D341Med (cell line): ENCODE measurements at regions not wholly inside any gene's neighbourhood (a gene's known extent, or its start where the extent isn't known, plus 50 kb on each side); places are given as distances from the start of the nearest gene placed in this dataset.
"Not testable (repeated sequence)": the region's sequence is repeated elsewhere in the genome, so short reads cannot be mapped to it uniquely, and the experiment has no call there.

Experiments used
- DNase-seq: peaks from one replicate; pipeline ENCODE4 v3.0.0; 2012; ENCODE audit warnings: low spot score

DNA sequence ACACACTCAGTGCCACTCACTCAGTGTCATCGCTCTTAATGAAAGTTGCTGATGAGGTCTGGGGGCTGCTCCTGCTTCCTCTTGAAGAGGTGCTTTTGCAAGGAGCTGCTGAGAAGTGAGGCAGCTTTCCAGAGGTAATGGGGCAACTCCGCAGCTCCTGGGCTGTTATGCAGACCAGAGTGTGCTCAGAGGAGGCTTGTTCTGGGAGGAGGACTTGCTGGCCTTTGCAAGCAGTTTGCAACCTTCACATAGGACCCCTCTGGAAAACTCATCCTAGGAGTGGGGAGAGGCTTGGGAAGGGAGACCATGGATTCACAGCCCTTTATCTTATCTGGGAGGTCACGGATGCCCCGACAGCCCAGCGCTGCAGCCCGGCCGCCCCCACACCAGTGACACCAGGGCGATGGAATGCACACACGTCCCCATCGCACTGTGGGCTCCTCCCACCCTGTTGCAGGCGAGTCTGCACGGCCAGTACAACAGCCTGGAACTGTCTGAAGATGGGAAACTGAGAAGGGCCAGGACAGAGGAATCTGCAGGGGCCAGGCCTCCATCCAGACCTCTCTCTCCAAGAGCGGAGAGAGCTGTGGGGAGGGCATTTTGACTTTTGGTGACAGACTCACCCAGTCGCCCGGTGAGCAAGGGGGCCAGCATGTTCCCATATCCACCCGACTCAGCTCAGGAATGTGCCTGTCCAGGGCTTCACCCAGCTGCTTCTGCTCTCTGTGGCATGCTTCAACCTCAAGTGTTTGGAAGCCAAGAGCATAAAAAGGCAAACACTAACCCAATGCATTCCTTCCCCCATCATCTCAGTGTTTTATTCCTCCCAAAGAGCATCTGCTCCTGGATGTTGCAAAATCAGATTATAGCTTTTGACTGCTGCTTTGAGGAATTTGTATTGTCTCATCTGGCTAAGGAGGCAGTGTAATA lies 78.6 kb upstream of the ZNF469 start:
- DNase-seq = no peak

DNA sequence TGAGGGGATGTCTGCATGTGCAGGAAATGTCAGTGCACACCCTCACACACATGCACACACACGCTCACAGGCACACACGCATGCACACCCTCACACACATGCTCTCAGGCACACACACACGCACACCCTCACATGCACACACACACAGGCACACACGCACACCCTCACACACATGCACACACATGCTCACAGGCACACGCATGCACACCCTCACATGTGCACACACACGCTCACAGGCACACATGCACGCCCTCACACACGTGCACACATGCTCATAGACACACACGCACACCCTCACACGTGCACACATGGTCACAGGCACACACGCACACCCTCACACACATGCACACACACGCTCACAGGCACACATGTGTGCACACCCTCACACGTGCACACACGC lies 77.6 kb upstream of the ZNF469 start:
- no peak for DNase-seq

DNA sequence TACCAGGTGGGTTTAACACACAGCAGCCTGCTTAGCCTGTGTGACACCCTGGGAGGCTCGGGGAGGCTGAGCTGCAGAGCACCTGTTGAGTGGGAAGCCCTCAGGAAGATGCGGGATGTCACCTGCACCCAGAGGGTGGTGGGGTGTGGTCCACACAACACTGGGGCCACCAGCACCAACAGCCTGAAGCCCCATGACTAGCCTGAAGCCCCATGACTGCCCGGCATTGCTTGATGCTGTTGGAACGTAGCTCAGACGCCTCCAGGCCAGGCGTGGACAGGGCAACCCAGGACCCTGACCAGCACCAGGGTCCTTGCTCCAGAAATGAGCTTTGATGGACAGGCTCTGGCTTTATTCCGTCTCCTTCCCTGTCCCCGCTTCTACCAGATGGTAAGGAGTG lies 76.3 kb upstream of the ZNF469 start:
- no peak for DNase-seq

DNA sequence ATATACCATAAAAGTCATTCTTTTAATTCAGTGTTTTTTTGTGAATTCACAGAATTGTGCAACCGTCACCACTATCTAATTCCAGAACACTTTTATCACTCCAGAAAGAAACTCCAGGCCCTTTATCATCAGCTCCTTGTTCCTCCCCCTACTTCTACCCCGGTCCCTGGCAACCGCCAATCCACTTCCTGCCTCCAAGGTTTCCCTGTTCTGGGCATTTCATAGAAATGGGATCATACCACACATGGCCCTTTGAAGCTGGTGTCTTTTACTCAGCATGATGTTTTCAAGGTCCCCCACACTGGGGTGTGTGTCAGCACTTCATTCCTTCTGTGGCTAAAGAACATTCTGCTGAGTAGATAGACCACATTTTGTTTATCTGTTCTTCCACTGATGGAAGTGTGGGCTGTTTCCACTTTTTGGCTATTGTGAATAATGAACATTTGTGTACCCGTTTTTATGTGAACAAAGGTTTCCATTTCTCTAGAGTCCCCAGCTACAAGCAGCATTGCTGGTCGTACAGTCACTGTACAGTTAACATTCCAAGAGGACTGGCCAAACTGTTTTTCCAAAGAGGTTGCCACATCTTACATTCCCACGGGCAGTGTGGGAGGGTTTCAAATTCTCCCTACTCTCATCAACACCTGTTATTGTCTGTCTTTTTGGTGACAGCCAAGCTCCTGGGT lies 75.8 kb upstream of the ZNF469 start:
- DNase-seq = no peak

DNA sequence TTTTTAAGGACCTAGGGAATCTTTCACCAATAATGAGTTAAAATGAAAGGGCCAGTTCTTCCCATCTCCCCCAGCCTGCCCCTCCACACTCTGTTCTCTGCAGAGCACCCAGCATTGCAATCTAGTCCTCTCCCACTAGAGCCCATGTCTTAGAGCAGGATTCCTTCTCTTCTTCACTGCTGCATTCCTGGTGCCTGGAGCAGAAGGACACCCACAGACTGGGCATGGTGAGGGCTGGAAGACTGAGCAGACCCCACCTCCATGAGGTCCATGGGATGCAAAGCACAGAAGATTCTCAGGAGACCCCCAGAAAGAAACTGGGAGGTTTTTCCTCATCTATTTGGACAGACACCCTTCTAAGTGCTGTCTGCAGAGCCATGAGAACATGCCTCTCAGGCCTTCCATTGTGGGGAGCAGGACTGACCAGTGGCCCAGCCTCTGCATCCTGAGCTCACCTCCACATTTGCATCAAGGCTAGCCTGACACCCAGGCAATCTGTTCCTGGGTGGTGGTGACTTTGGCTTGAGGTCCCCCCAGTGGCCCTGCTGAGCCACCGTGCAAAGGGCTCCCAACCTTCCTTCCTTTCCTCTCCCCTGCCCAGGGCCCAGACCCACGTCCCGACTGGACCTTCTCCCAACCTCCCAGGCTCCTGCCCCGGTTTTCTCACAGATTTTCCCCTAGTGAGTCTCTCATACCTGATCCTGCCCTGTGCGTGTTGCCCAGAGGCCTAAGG lies 74.2 kb upstream of the ZNF469 start:
- no peak for DNase-seq

DNA sequence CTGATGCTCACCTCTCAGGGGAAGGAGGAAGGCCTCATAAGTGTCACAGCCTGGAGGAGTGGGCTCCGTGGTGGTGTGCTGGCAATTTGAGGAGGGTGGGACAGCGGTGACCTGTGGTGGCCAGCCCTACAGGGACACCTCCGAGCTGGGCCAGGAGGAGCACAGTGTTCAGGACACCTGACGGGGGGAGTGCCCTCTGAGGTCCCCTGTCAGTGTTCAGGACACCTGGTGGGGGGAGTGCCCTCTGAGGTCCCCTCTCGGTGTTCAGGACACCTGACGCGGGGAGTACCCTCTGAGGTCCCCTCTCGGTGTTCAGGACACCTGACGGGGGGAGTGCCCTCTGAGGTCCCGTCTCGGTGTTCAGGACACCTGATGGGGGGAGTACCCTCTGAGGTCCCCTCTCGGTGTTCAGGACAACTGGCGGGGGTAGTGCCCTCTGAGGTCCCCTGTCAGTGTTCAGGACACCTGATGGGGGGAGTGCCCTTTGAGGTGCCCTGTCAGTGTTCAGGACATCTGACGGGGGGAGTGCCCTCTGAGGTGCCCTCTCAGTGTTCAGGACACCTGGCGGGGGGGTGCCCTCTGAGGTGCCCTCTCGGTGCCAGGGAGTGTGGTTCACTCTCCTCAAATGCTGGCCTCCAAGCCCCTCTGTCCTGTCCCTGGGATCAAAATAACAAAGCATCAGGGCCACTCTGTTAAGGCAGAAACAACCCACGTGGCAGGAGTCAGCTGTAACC lies 73.4 kb upstream of the ZNF469 start:
- DNase-seq = no peak

DNA sequence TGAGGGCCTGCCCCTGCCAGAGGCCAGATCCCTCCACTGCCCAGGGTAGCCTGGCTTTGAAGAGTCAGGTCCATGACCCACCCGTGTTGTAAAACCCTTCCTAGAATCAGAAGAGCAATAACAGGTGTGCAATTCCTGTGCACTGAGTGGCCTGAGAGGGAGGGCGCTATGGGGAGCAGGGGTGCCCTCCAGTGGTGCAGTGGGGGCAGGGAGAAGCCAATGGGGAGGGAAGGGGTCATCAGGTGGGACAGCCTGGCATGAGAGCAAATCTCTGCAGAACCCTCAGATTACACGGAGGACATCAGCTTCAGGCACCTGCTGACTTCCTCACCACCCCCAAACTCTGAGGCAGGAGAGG lies 72.9 kb upstream of the ZNF469 start:
- DNase-seq = no peak

DNA sequence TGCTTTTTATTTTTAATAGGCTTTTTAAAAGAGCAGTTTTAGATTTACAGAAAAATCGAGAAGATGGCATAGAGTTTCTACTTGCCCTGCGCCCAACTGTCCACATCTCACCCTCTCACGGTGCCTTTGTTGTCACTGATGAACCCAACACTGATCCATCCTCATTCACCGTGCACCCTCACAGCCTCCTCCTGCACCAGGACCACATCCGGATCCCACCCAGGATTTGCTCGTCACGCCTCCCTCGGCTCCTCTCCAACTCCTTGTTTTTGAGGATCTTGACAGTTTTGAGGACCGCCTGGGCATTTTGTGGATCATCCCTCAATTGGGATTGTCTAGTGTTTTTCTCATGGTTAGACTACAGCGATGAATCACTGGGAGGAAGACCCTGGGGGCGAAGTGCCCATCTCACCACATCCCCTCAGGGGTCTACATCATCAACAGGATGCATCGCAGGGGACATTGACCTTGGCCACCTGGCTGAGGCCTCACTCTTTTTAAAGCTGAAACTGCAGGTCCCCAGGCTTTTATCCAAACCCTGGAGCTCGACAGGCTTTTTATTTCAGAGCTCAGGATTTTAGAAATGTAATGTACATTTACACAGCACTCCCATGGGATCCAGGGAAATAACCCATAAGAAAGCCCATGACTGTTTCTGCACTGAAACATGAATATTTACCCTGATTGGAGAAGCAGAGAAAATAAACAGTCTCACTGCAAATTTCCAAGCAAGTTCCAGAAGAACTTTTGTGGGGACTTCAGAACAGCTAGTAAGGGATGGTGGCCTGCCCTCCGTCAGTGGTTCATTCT lies 71.8 kb upstream of the ZNF469 start:
- no peak for DNase-seq

DNA sequence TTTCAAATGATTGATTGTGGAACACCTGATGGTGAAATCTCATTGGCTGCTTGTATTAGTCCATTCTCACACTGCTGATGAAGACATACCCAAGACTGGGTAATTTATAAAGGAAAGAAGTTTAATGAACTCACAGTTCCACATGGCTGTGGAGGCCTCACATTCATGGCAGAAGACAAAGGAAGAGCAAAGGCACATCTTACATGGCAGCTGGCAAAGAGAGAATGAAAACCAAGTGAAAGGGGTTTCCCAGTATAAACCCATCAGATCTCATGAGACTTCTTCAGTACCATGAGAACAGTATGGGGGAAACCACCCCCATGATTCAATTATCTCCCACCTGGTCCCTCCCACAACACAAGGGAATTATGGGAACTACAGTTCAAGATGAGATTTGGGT lies 70.9 kb upstream of the ZNF469 start:
- DNase-seq = not testable (repeated sequence)

DNA sequence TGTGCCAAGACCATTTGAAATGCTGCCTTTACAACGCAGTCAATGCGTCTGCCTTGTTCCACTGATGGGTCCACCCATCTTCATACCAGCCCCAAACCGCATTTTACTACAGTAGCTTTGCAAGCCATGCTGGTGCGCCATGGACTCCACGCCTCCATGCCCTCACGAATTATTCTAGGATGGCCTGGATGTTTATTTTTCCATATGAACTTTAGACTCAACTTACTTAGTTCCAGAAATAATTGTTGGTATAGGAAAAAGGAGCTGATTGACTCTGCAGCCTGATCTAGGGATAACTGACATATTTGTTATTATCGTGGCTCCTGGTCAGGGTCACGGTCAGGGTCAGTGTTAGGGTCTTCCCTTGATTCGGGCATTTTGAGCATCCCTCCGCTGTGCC lies 70.0 kb upstream of the ZNF469 start:
- DNase-seq = no peak

DNA sequence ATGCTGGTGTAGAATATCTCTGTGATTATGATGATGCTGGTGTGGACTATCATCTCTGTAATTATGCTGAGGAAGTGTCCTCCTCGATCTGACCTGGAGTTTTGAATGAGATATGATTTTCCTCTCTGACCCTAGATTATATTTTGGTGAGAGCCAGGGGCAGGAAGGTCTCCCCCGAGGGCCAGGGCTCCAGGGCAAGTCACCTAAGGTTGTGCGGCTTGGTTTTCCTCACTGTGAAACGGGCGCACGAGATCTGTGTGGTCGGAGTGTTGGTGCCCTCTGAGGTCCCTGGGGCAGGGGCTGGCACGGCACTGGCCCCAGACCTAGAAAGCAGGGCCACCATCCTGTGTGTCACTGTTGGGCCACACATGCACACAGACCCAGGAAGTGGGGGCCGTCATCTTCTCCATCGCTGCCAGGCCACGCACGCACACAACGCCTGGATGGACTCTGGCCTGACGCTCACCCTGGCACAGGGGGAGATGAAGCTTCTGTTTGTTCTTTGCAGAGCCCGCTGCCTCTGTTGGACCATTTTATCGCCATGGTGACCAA lies 67.7 kb upstream of the ZNF469 start:
- no peak for DNase-seq

DNA sequence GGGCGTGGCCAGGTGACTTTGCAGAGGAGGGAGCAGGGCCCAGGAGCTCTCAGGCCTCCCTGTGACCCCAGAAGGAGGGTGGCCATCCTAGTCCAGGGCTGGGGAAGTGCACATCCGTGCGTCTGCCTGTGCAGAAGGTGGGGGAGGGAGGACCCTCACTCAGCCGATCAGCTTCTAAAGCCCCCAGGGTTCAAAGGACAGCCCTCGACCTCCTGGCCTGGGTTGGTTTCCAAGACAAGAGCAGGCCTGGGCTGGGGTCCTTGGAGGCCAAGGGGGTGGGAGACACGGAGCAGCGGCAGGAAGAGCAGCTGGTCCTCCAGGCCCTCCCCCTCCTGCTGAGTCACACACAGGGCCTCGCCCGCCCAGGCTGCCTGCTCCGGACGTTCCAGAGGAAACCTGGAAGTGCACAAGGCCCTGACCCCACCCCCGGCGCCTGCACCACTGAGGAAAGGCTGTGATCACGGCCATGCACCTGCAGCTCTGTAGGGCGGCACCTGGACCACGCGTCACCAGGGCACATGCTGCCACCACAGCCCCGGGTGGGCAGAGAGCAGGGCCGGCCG lies 67.1 kb upstream of the ZNF469 start:
- no peak for DNase-seq

DNA sequence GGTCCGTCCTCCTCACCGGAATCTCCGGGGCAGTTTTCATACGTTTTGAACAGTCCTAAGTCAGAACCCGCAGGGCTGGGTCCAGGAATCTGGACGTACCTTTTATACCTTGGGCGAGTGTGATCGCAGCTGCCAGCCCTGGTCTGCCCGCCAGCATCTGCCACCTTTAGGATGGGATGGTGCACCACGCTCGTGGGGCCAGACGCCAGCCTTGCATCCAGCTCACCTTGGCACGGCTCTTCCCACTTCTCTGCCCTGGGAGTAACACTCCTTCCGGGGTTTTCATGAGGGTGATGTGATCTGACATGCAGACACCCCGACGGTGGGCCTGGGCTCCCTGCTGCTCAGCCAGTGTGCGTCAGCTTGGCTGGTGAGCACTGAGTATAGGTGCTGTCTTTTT lies 66.6 kb upstream of the ZNF469 start:
- DNase-seq = no peak

DNA sequence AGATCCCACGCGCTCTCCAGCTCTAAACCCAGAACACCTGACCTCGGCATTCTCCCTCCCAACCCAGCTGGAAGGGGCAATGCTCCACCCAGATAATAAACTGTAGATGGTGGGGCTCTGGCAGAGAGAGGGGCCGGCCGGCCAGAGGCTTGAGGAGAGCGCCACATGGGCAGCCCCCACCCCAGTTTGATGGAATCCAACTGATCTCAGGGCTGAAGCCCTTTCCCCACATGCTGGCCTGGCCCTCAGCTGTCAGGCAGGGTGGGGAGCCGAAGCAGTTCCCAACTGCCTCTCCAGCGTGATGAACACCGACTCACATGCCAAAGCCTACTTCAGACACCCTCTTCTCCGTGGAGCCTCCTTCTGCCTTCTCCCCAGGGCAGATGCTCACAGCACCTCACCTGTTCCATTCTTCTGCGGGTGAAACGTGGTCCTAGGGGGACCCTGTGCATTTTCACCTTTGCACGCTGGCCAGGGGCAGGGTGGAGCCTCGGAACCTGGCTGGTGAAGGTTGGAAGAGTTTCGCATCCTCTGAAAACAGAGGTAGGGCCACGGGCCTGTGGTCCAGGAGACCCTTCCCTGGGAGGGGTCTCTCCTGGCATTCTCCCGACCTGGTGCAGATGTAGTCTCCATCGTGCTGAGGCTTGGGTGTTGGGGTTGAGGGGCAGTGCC lies 65.7 kb upstream of the ZNF469 start:
- DNase-seq = no peak

DNA sequence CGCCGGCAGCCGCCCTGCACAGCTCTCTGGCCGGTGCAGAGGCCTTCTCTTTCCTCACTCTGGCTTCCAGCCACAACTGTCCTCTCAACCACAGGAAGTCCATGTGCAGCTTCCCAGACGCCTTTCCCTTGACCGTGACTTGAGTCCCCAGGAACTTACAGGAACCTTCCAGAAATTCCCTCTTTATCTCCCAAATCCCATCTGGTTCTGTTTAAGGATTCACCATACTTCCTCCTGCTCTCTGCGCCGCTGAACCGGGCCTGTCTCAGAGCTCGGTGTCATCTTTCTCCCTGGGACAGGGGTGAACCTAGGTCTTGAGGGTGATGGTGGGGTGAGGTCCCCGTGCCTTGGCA lies 65.2 kb upstream of the ZNF469 start:
- DNase-seq = no peak

DNA sequence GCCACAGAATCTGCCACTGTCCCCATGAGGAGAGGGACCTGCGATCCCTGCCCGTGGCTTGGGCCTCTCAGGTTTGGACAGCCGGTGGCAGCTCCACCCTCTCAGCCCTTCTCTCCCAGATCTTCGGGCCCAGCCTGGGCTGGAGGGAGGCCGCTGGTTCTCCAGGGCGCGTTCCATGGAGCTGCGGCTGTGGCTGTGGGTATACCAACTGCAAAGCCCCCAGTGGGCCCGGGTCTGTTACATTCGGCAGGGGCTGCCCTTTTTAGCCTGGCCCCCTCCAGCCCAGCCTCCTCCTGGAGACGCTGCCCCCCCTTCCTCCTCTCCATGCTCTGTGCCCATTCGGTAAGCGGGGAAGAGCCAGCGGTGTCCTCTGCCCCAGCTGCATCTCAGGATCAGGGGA lies 64.7 kb upstream of the ZNF469 start:
- DNase-seq = no peak

DNA sequence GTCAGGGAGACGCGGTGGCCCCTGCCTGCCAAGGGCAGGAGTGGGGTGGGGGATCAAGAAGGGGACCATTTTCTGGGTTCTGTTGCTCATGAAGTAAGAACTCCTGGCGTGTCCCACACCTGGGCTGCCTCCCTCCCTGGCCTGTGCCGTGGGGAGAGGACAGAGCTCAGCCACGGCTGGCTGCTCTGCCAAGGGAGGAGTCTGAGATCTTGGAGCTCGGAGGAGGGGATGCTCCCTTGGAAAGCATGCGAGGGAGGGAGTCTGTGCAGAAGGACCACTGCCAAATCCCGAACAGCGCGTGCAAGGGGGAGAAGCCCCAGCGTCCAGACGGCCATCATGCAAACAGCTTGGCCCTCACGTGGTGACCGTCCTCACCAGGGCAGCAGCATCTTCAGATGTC lies 64.2 kb upstream of the ZNF469 start:
- no peak for DNase-seq

DNA sequence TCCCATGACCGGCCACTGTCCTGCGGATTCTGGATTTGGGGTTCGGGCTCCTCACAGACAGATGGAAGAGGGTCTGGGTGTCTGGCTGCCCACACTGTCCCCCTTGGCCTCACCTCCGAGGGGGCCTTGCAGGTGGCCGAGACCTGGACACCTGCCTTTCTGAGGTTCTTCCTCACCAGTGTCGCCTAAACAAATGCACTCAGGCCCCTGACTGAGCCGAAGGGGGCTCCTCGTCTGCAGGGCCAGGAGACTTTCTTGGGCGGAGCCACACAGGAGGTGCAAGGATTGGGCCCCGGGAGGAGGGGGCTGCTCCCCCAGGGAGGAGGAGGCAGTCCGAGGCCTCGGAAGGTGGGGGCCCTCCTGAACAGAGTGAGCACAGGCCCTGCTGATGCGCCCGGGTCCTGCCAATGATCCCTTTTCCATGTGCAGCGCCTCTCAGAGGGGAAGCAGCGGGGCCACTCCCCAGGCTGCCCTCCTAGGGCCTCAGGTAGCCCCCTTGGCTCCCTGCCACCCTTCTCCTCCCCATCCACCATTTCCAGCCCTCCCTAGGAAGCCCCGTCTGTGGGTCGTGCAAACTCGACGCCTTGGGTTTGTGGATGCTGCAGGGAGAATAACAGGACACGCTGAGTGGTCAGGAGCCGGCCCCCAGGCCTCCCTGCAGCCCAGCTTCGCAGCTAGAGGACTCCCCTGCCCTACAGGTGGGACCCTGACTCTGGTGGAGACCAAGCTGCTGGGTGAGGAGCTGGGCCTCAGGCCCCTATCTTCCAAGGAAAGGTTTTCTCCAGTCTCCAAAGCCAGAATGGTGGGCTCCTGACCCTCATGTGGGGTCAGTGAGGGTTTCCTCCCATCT lies 63.4 kb upstream of the ZNF469 start:
- DNase-seq = no peak

DNA sequence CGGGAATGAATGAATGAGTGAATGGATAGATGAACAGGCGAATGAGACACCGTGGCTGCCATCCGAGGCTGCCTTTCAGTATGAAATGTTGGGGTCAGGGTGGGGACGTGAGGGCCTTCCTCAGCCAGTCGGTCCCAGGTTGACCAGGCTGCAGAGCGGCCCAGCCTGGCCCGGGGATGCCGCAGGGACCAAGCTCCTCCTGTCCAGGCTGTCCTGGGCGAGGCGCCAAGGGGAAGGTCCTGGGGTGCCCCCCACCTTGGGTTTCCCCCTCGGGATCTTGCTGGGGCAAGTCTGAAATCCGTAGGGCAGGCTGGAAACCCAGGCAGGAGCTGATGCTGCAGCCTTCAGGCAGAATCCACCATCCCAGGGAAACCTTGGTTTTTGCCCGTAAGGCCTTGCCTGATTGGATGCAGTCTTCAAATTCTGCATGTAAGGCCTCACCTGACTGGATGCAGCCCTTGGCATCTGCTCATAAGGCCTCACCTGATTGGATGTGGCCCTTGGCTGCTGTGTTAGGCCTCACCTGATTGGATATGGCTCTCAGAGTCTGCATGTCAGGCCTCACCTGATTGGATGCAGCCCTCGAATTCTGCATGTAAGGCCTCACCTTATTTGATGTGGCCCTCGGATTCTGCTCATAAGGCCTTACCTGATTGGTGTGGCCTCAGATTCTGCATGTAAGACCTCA lies 61.7 kb upstream of the ZNF469 start:
- no peak for DNase-seq
